OCI-LY3 (cell line): ENCODE measurements at regions not wholly inside any gene's neighbourhood (a gene's known extent, or its start where the extent isn't known, plus 50 kb on each side); places are given as distances from the start of the nearest gene placed in this dataset.

Experiments
- CTCF ChIP-seq: fragments of 200-600, 300-600 bp; sonication (generic); IDR thresholded peaks from 2 replicates; pipeline ENCODE4 v1.5.1; 2014; ENCODE audit warnings: antibody characterized with exemption, low read length, low read depth
- EZH2phosphoT487 ChIP-seq: fragments of 200-600 bp; shearing (Covaris generic); IDR thresholded peaks from 2 replicates; pipeline ENCODE4 v1.6.1; 2018; ENCODE audit warnings: antibody characterized with exemption, mixed run types, low read depth

- TF ChIP-seq CTCF, result no peak
- no peak for TF ChIP-seq EZH2phosphoT487
Measured at GRCh38 chr18:56333839-56334238, 304.6 kb downstream of the TXNL1 start.
